GM21825 (cell line): ENCODE measurements at regions not wholly inside any gene's neighbourhood (a gene's known extent, or its start where the extent isn't known, plus 50 kb on each side); places are given as distances from the start of the nearest gene placed in this dataset.
A peak's percentile ranks its signal among the peaks of the same experiment; 100 is the strongest.
"Not testable (repeated sequence)": the region's sequence is repeated elsewhere in the genome, so short reads cannot be mapped to it uniquely, and the experiment has no call there.

Source experiments
- ATAC-seq: cut with Tn5 transposase; IDR thresholded peaks from one replicate; pipeline ENCODE4 v1.9.1; 2021; ENCODE audit warnings: mild to moderate bottlenecking, moderate library complexity; ENCODE audit not compliant: unreplicated experiment

- no peak for ATAC-seq
These were observed 278.0 kb upstream of the GRIA1 start for GRCh38 chr5:153212471-153212870.

DNA sequence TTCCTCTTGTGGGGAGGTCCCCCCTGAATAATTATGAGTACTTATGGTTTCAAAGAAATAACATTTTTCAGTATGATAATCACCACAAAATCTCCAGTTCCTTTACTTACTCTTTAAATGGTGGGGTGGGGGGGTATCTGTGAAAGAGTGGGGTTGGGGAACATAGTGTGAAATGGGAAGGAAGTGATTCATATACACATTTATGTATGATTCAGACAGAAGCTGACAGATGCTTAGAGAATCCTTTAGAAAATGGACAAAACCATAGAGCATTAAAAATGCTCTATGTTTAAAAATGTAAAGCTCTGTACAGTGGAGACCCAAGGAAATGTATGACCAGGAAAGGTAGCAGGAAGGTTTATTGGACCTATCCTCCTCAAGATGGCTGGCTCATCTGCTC, 267.5 kb upstream of the GRIA1 start:
- no peak for ATAC-seq

DNA sequence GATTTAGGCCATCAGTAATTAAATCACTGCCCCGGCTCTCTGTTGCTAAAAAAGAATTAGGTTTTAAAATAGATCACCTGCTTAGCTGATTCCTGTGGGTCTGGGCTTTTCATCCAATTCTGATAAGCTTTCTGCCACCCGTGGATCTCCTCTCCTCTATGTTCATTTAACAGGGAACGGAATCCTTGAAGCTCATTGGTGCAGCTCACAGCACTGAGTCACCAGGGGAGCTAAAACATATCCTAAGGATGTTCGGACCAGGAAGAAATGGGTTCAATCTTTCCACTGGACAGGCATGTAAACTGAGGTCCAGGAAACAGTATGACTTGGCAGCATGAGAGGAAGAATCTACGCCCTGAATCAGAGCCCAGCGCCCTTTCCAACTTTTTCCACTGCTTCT, 267.1 kb upstream of the GRIA1 start:
- no peak for ATAC-seq

DNA sequence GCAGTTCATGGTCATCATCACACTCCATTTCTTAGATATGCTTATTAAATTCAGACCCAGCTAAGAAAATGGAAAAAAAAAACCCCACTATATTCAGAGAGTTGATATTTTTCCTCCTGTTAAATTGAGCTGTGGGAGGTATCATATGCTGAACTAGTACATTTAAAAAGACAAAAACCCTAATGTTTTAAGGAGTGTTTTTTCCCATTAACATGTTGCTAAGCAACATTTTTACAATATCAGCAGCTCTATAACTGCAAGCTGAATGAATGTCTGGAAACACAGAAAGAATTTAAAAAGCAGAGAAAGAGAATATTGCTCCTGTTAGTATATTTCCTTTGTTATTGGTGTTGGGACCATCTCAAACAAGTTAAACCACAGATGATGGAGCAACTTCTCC, 265.8 kb upstream of the GRIA1 start:
- ATAC-seq, result no peak

- ATAC-seq, result no peak
These were observed 256.5 kb upstream of the GRIA1 start for GRCh38 chr5:153233933-153234332.

GRCh38 chr5:153236319-153236718, 254.2 kb upstream of the GRIA1 start:
- ATAC-seq, result no peak

DNA sequence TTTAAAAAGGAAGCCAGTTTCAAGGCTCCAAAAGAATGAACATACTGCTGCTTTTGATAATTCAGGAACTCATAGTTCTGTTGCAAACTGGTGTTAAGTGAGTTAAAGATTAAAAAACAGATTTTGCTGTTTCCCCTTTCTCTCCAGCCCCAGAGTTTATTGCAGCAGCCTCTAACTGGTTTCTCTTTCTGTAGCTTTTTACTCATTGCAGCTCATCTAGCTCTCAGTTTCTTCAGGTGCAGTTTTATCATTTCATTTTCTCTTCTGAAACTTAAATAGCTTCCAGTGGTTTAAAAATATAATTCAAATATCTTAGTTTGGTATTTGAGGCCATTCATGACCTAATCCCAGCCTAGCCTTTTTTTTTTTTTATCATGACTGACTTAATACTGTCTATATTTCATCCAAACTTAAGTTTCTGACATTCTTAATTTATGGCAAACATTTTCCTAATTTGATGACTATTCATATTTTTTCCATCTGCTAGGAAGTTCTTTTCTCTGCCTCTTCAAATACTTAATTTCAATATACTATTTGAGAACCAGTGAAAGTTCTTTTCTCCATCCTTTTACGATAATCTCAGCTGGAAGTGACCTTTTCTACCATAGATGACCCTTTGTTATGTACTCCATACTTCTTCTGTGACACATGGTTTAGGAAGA, 252.7 kb upstream of the GRIA1 start:
- ATAC-seq, result peak; percentile 90

DNA sequence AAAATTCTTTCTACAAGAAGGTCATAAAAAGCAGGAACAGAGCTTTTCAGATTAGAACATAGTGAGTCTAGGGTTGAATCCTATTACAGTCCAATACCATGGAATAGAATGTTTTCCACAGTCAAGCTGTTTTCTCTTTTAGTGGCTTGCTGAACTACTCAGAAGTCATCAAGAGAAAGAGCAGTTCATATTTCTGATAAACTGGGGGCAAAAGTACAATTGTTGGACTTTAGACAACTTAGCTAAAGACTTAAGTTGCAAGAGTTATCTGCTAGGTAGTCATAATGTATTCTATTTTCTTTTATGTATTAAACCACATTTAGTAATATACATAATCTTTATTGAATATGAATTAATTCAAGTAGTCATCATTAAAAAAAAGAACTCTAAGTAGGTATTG, 233.1 kb upstream of the GRIA1 start:
- no peak for ATAC-seq

DNA sequence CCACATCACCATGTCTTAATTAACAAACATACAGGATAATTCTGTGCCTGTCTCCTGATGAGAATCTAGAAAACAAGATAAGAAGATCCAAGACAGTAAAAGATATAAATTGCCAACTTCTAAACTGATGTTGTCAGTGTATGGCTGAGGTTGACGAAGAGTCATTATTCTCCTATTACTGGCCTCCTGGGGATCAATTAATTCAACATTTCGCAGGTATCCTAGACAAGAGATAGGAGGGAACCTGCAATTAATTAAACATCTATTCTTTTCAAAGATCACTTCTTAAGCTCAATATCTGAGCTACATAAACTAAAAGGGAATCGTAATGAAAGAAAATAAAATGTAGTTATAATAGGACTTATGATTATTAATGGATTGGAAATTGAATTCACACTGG, 232.0 kb upstream of the GRIA1 start:
- ATAC-seq, result no peak

- no peak for ATAC-seq
These were observed 223.0 kb upstream of the GRIA1 start for GRCh38 chr5:153267506-153267905.

- ATAC-seq, result no peak
These were observed 214.8 kb upstream of the GRIA1 start for GRCh38 chr5:153275695-153276094.

GRCh38 chr5:153276151-153276550, 214.3 kb upstream of the GRIA1 start:
- ATAC-seq, result no peak

GRCh38 chr5:153296251-153296844, 194.1 kb upstream of the GRIA1 start:
- not testable (repeated sequence) for ATAC-seq

GRCh38 chr5:153299891-153300290, 190.6 kb upstream of the GRIA1 start:
- ATAC-seq, result no peak

GRCh38 chr5:153308282-153308681, 182.2 kb upstream of the GRIA1 start:
- ATAC-seq, result no peak

DNA sequence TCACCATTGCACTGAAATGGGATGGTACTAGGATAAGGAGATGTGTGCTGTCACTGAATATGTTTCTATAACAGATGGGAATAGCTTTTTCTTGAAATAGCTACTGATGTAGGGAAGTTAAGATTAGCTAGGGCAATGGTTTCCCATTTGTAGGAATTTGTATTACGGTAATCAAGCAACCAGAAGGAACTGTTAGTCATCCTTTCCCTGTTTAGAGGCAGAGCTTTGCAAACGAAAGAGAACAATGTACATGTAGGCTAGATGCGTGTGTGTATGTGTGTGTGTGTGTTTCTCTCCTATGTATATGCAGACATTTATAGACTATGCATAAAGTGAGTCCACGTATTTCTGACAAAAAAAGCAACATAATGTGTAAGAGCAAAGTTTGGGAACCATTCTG, 171.9 kb upstream of the GRIA1 start:
- no peak for ATAC-seq

GRCh38 chr5:153321478-153321877, 169.0 kb upstream of the GRIA1 start:
- ATAC-seq, result no peak

- ATAC-seq, result no peak
These were observed 150.3 kb upstream of the GRIA1 start for GRCh38 chr5:153340139-153340538.

- ATAC-seq, result no peak
These were observed 149.7 kb upstream of the GRIA1 start for GRCh38 chr5:153340738-153341137.

GRCh38 chr5:153342487-153342886, 148.0 kb upstream of the GRIA1 start:
- ATAC-seq, result no peak

DNA sequence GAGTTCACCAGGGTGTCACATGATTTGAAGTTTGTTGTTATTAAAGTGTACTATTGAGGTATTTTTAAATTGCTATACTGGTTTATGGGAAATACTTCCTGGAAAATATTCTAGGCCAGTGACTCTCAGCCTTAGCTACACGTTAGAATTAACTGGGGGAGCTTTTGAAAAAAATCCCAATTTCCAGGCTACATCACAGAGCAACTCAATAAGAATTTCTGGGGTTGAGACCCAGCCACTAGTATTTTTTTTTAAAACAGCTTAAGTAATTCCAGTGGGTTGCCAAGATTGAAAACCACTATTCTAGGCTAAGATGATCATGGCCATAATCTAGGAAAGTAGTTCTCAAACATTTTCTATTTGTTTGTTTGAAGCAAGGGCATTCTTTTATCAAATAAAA, 142.9 kb upstream of the GRIA1 start:
- no peak for ATAC-seq

DNA sequence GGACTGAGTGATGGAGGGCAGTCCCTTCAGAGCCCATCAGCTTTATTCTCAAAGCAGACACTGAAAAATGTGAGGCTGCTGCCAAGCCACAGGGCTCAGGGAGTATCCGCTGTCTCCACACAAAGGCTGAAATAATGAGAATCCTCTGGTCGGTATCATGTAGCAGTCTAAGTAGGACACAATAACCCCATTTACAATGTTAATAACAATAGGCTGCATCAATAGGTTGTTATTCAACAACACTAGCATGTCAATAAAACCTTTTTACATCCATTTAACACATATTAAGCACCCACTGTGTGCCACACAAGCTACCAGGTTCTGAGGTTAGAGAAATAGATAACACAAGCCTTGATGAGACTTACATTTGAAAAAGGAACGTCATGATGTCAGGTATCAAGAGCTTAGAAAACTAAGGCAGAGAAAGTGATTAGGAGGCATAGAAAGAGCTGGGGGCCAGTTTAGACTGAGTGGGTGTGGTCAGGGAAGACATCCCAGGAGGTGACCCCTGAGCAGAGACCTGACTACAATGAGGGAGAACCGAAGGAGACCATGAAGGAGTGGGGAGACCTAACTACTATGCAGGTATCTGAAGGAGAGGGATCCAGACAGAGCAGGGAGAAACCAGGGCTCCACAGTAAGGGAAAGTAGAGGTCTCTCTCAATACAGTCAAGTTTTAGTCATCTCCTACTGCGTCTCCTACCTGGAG, 140.1 kb upstream of the GRIA1 start:
- ATAC-seq, result no peak
